GM12891 (cell line): ENCODE measurements at regions not wholly inside any gene's neighbourhood (a gene's known extent, or its start where the extent isn't known, plus 50 kb on each side); places are given as distances from the start of the nearest gene placed in this dataset.
"Not testable (repeated sequence)": the region's sequence is repeated elsewhere in the genome, so short reads cannot be mapped to it uniquely, and the experiment has no call there.

Experiments used
- DNase-seq: peaks from one replicate; pipeline ENCODE4 v3.0.0; 2011; ENCODE audit warnings: low spot score; ENCODE audit not compliant: insufficient read length
- FAIRE-seq: peaks from 2 replicates; lab custom pipeline; 2011; peaks lifted over from hg19 to GRCh38; lab: Jason Lieb, UNC
- PAX5 ChIP-seq: IDR thresholded peaks from 2 replicates; pipeline ENCODE4 v1.6.1; 2011; ENCODE audit warnings: low read length, moderate library complexity, mild to moderate bottlenecking; ENCODE audit not compliant: insufficient read depth, severe bottlenecking
- POLR2A ChIP-seq: IDR thresholded peaks from 2 replicates; pipeline ENCODE4 v1.6.1; 2011; ENCODE audit warnings: low read depth, low read length, control low read depth
- POLR2AphosphoS5 ChIP-seq: IDR thresholded peaks from 2 replicates; pipeline ENCODE4 v1.6.1; 2011; ENCODE audit warnings: low read depth, low read length, control low read depth
- POU2F2 ChIP-seq: IDR thresholded peaks from 2 replicates; pipeline ENCODE4 v1.6.1; 2011; ENCODE audit warnings: low read depth, mild to moderate bottlenecking, control low read depth, low read length, moderate library complexity
- SPI1 ChIP-seq: IDR thresholded peaks from 2 replicates; pipeline ENCODE4 v1.6.1; 2011; ENCODE audit warnings: low read depth, low read length, control low read depth
- TAF1 ChIP-seq: IDR thresholded peaks from 2 replicates; pipeline ENCODE4 v1.6.1; 2011; ENCODE audit warnings: low read depth, low read length, control low read depth

DNA sequence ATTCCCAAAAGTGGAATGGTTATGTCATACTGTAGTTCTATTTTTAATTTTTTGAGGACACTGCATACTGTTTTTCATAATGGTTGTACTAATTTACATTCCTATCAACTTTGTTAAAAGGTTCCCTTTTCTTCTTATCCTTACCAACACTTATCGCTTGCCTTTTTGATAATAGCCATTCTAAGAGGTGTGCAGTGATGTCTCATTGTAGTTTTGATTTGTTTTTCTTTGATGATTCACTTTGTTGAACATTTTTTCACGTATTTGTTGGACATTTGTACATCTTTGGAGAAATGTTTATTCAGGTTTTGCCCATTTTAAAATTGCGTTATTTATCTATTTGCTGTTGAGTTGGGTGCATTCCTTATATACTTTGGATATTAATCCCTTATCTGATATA lies 188.8 kb upstream of the SPRY2 start:
- FAIRE-seq, result no peak
- TF ChIP-seq PAX5 (no peak), POLR2AphosphoS5 (no peak), POLR2A (no peak), POU2F2 (no peak), SPI1 (no peak), TAF1 (no peak)
- no peak for DNase-seq

GRCh38 chr13:80528733-80529132 lies 187.8 kb upstream of the SPRY2 start:
- TF ChIP-seq POLR2A, result no peak
- no peak for TF ChIP-seq PAX5
- TF ChIP-seq POU2F2, result no peak
- no peak for TF ChIP-seq POLR2AphosphoS5
- TF ChIP-seq TAF1, result no peak
- no peak for TF ChIP-seq SPI1
- DNase-seq, result no peak
- FAIRE-seq, result no peak

DNA sequence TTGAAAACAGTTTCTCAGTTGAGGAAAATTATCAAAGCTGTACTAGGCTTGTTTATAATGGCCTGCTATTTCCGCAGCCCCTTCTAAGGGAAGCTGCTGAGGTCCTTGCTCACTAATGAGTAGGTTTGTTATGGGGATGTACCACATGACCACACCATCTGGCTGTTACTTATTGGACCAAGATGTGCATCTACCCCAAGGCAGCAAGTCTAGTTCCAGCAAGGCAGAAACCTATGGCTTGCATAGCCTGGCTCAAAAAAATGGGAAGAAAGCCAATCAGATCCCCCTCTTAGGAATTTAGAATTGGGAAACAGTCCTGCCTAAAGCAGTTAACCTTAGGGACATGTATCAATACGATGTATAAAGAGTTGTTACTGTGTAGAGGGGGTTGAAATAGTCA lies 186.5 kb upstream of the SPRY2 start:
- no peak for FAIRE-seq
- DNase-seq, result no peak

GRCh38 chr13:80524447-80525215 lies 183.7 kb upstream of the SPRY2 start:
- FAIRE-seq (no peak), DNase-seq (no peak)
- no peak for TF ChIP-seq POU2F2
- no peak for TF ChIP-seq POLR2A
- no peak for TF ChIP-seq TAF1
- no peak for TF ChIP-seq SPI1
- no peak for TF ChIP-seq POLR2AphosphoS5
- no peak for TF ChIP-seq PAX5

More for the DNA sequence above, 186.5 kb upstream of the SPRY2 start:
- no peak for TF ChIP-seq POLR2A
- no peak for TF ChIP-seq PAX5
- no peak for TF ChIP-seq POU2F2
- no peak for TF ChIP-seq POLR2AphosphoS5
- no peak for TF ChIP-seq SPI1
- TF ChIP-seq TAF1, result no peak

DNA sequence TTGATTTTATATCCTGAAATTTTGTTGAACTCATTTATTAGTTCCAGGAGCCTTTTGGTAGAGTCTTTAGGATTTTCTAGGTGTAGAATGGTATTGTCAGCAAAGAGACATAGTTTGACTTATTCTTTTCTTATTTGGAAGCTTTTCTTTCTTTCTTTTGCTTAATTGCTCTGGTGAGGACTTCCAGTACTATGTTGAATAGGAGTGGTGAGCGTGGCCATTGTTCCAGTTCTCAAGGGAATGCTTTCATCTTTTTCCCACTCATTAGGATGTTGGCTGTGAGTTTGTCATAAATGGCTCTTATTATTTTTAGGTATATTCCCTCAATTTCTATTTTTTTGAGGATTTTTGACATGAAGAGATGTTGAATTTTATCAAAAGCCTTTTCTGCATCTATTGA lies 182.2 kb upstream of the SPRY2 start:
- no peak for FAIRE-seq
- no peak for TF ChIP-seq SPI1
- no peak for TF ChIP-seq PAX5
- TF ChIP-seq POLR2A, result no peak
- TF ChIP-seq POU2F2, result no peak
- no peak for TF ChIP-seq POLR2AphosphoS5
- no peak for TF ChIP-seq TAF1
- no peak for DNase-seq

DNA sequence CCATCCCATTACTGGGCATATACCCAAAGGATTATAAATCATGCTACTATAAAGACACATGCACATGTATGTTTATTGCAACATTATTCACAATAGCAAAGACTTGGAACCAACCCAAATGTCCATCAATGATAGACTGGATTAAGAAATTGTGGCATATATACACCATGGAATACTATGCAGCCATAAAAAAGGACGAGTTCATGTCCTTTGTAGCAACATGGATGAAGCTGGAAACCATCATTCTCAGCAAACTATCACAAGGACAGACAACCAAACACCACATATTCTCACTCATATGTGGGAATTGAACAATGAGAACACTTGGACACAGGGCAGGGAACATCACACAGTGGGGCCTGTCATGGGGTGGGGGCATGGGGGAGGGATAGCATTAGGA lies 181.5 kb upstream of the SPRY2 start:
- not testable (repeated sequence) for FAIRE-seq

GRCh38 chr13:80516818-80517348 lies 176.0 kb upstream of the SPRY2 start:
- DNase-seq (no peak), FAIRE-seq (no peak)
- TF ChIP-seq POLR2AphosphoS5 (no peak), POLR2A (no peak), POU2F2 (no peak), TAF1 (no peak), SPI1 (no peak), PAX5 (no peak)

More for the DNA sequence above, 181.5 kb upstream of the SPRY2 start:
- not testable (repeated sequence) for DNase-seq

- TF ChIP-seq SPI1 (no peak), POLR2A (no peak), TAF1 (no peak), POU2F2 (no peak), PAX5 (no peak), POLR2AphosphoS5 (no peak)
- FAIRE-seq, result no peak
Observed at GRCh38 chr13:80515296-80515695, 174.4 kb upstream of the SPRY2 start.

GRCh38 chr13:80513196-80513595 lies 172.3 kb upstream of the SPRY2 start:
- no peak for DNase-seq
- no peak for FAIRE-seq
- no peak for TF ChIP-seq POLR2A
- TF ChIP-seq SPI1, result no peak
- no peak for TF ChIP-seq TAF1
- TF ChIP-seq POU2F2, result no peak
- TF ChIP-seq POLR2AphosphoS5, result no peak
- TF ChIP-seq PAX5, result no peak

More at GRCh38 chr13:80515296-80515695, 174.4 kb upstream of the SPRY2 start:
- DNase-seq, result no peak

GRCh38 chr13:80510686-80511085 lies 169.8 kb upstream of the SPRY2 start:
- no peak for FAIRE-seq
- no peak for DNase-seq
- TF ChIP-seq POLR2A, result no peak
